HG02759 (cell line): ENCODE measurements at regions not wholly inside any gene's neighbourhood (a gene's known extent, or its start where the extent isn't known, plus 50 kb on each side); places are given as distances from the start of the nearest gene placed in this dataset.

ENCODE experiments used
- ATAC-seq: cut with Tn5 transposase; IDR thresholded peaks from one replicate; pipeline ENCODE4 v1.9.1; 2021; ENCODE audit warnings: mild to moderate bottlenecking, moderate library complexity; ENCODE audit not compliant: unreplicated experiment

DNA sequence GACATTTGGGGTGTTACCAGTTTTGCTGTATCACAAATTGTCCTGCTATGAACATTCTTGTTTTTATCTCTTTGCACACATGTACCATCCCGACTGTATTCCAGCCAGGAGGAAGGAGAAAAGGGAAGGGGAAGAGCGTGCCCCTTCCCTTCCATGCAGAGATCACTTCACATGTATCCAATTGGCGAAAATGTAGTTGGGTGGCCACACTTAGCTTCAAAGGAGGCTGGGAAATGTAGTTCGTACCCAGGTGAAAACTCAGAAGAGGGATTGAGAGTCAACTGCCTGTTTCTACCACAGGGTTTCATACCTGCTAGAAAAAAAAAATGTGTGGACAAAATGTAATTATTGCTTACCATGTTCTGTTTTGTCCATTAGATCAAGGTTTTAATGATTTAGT lies 189.1 kb upstream of the PELI2 start:
- no peak for ATAC-seq

DNA sequence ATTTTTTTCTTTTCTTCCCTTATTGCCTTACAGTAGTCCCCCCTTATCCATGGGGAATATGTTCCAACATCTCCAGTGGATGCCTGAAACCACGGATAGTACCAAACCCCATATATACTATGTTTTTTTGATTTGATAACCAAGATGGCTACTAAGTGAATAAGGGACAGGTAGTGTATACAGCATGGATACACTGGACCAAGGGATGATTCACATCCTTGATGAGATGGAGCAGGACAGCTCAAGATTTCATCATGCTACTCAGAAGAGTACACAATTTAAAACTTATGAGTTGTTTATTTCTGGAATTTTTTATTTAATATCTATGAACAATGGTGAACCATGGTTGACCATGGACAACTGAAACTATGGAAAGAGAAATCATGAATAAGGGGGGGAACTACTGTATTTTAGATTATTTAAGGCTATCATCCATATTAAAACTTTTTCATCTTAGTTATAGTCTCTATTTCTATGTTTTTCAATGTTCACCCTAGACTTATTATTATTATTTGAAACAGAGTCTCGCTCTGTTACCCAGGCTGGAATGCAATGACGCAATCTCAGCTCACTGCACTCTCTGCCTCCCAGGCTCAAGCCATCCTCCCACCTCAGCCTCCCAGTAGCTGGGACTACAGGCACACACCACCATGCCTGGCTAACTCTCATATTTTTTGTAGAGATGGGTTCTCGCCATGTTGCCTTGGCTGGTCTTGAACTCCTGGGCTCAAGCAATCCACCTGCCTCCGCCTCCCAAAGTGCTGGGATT lies 188.0 kb upstream of the PELI2 start:
- ATAC-seq, result no peak

DNA sequence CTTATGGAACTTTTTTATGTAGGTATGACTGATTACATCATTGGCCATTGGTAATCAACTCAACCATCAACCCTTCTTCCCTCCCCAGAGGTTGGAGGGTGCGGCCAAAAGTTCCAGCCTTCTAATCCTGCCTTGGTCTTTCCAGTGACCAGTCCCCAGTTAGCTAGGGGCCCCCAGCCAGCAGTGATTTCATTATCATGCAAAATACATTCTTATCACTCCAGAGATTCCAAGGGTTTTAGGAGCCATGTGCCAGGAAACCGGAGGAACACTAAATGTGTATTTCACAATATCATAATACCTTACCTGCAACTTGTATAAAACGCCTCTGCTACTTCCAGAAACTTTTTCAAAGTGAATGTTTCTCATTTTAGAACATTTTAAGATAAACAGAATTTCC lies 181.5 kb upstream of the PELI2 start:
- ATAC-seq, result no peak

DNA sequence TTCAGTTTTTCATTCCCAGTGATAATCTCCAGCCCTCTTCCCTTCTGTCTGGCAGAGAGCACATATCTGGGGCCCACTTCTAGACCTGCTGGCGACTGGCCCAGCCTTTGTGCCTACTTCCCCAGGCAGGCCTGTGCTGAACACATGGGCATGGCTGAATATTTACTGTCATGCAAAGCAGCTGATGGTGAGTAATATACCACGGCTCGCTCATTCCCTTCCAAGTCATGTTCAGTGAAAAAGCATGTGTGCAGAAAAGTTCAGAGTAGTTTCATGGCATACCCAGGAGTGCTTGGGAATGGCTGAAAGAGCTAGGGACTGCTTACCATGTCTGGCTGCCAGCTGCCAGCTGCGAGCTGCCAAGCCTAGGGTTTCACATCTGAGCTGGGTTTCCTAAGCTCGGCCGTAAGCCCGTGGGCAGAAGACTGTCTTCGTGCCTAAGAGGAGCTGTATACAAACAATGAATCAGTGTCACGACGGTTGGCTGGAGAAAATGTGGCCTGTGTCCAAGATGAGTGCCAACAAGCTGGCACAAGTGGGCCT lies 179.9 kb upstream of the PELI2 start:
- no peak for ATAC-seq

DNA sequence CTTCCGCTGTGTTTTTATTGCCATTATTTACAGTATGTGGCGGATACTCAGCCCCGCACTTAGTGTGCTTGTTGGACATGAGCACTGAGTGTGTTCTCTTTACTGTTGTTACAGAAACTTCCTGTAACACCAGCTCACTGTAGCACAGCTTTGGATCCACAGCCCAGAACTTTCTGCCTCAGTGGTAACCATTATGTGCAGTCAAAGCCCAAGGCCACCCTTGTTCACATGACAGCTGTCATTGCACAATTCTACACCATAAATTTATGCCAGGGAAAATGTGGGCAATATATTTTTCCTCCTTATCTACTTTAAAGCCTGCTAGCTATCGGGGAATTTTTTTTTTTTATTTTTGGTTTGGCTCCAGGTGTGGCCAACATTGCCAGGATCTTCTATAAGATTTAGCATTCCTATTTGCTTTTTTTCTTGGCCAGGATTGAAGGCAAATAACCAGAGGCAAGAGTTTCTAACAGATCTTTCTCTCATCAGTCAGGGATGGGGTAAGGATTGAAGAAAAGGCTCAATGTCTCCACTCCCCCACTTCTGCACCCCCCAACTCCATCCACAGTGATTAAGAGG lies 176.0 kb upstream of the PELI2 start:
- ATAC-seq, result no peak

DNA sequence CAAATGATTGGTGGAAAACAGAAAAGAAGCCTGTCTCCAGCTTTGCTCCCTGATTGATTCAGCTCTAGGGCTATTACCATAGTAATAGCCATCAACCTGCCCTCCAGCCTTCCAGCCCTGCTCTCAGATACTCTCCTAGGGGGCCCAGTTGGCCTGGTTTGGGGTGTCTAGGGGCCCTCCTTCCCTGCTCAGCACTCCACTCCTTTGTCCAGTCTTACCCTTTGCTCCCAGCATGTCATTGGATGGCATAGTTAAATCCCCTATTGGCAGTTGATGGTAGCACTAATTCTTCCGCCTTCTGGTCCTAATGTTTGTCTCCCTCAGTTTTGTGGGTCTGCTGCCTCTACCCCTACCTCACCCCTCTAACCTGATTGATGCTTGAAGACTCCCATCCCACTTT lies 175.4 kb upstream of the PELI2 start:
- ATAC-seq, result no peak

DNA sequence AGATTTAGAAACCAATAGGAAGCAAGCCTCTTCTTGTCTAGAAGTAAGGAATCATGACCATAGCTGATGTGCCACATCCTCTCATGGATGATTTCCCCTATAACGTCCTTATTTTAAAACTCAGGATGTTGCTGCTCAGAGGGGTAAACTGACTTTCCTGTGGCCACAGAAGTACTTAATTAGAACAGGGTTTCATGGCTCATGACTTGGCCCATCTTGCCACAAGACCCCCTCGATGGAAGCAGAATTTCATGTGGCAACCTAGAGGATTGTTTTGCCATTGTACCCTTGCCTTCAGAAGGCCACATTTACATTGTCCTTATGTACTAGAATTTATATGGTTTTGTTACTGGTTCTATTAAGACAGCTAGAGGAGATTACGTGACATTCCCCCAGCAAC lies 173.5 kb upstream of the PELI2 start:
- no peak for ATAC-seq

DNA sequence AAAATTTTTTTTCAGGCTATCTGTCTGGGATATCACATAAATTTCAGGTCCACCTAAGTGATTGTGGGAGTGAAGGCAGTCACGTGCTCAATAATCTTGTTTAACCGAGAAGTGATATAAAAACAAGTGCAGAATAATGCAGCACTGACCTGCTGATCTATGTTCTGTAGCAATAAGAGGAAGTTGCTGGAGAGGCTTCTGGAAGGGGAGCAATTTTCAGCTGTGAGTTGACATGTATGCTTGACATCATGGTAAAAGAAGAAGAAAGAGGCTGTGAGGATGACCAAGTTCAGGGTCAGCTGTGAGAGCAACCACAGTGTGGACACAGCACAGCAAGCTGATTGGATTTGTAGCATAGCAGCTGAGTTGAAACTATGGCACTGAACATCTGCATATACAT lies 172.0 kb upstream of the PELI2 start:
- no peak for ATAC-seq

DNA sequence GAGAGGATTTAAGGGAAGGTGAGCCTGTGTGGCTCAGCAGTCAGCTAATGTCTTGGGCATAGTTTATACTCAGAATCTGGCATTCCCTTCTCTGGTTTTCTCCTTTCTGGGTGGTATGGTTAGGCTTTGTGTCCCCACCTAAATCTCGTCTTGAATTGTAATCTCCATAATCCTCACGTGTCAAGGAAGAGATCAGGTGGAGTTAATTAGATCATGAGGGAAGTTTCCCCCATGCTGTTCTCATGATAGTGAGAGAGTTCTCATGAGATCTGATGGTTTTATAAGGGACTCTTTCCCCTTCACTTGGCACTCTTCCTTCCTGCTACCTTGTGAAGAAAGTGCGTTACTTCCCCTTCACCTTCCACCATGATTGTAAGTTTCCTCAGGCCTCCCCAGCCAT lies 169.8 kb upstream of the PELI2 start:
- no peak for ATAC-seq

DNA sequence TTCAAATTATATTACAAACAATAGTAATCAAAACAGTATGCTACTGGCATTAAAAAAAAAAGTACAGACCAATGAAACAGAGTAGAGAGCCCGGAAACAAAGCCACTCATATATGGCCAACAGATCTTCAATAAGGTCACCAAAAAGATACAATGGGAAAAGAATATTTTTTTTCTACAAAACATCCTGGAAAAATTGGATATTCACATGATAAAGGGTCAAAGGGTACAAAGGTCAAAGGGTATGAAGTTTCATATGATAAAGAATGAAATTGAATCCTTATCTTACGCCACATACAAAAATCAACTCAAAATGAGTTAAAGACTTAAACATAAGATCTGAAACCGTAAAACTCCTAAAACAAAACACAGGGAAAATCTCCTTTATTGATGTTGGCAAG lies 168.5 kb upstream of the PELI2 start:
- ATAC-seq, result no peak

DNA sequence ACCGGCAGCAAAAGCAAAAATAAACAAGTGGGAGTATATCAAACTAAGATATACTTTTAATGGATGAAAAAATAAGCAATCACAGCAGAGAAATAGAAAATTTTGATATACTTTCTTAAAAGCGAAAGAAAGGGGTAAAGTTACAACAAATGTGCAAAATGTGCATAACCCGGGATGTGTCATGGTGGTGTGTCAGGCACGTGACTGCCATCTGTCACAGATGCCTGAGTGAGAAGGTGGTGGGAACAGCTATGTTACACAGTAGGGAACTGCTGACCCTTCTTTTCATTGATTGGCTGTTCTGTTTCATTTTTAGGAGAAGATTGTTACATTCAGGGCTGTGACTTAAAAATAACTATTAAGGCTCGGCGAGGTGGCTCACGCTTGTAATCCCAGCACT lies 168.1 kb upstream of the PELI2 start:
- no peak for ATAC-seq

DNA sequence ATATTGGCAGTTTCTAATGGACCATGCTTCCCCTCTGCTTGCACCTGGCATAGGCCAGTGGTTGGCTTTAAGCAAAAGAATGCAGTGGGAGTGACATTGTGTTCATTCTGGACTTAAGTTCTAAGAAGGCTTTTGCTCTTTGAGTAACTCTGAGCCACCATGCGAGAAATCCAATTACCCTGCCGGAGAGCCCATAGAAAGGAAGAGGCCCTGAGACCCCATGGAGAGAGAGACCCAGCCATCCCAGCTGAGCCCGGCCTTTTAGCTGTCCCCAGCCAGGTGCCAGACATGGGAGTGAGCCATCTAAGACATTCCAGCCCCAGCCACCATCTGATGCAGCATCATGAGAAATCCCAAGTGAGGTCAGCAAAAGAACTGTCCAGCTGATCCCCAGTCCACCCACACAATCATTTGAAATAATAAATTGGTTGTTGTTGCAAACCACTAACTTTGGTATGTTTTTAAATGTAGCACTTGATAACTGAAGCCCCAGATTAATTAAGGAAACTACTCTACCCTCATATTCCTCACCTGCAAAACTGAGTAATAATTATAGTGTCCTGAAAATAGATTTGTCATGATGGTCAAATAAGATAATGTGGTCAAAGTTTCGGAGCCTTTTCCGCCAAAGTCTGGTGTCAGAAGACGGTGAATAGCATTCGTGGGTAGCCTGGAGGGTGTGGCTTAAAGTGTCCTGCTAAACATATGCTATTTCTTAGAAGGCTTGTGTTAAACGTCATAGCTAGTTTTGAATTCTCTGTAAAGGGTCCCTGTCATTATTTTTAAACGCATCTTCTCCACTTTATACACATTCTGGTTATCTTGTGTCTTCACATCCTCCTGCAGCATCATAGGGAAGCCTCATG lies 166.6 kb upstream of the PELI2 start:
- no peak for ATAC-seq

DNA sequence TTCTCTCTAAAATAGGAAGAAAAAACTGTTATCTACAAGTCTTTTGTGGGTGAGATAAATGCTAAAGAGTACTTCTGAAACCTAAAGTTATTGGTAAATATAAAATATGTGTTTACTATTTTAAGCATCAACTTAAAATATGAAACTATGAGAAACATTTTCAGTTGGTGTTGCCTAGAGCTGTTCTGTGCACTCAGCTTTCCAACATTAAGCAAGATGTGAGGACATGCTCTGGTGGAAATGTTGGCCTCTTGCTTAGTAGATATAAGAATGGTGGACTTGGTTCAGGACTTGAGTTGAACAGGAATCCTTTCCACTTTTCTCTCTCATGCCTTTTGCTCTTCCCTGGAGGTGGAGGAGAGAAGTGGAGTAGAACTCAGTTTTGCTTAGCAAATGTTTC lies 164.1 kb upstream of the PELI2 start:
- no peak for ATAC-seq

DNA sequence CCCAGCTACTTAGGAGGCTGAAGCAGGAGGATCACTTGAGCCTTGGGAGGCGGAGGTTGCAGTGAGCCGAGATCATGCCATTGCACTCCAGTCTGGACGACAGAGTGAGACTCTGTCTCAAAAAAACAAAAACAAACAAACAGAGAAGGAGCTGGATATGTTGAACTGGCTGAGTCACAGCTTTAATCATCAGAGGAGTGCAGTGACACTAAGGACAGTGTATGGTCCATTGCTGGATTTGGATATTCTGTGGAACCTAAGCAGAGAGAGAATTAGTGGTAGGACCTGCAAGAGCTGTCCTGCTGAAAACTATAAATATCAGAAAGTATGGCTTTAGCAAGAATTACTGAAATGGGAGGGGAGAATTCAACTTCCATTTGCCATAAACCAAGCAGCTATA lies 163.0 kb upstream of the PELI2 start:
- ATAC-seq, result no peak

DNA sequence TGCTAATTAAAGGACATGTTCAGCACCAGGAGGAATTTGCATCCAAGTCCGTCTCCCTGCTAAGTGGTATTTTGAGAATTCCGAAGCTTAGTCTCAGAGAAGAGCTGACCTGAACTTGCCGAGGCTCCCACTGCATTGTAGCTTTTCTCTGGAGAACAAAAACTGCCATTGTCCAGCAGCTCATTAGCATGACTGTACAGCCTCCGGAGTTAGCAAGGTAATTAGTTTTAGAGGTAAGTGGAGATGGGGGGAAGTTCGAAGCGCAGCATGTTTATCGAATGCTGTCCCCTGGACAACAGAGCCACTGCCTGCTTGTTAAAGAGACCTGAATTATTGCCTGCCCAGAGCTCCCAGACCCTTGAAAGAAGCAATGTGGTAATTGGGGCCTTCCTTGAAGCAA lies 160.3 kb upstream of the PELI2 start:
- no peak for ATAC-seq

DNA sequence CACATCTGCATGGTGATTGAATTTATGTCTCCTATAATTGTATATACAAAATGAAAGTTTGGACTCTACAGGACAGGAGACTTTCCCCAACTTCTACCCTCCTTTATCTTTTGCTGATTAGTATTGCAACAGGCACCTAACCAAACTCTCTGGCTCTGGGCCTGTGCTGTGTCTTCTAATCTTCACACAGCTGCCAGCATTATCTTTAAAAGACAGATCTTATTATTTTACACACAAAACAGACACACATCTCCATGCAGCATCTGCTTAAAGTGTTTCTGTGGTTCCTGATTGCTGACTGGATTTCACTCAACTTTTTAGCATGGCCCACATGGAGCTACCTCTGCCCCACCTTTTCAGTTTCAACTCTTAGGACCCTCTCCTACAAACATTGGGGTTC lies 154.9 kb upstream of the PELI2 start:
- ATAC-seq, result no peak

DNA sequence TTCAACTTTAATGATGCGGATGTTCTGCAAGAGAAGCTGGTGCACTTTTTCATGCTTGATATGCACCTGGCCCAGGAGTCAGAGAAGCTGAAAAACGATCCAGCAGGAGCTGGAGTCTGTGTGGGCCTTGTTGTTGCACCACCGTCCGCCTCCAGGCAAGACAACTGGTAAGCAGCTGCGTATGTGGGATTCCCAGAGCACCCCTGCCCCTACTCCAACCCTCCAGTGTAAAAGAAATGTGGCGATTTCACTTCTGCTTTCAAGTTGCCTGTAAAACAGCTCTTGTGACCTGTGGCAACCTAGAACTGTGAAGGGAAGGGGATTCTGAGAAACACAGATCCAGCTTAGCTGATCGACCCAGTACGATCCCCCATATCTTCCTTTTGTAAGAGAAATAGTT lies 154.1 kb upstream of the PELI2 start:
- ATAC-seq, result no peak

DNA sequence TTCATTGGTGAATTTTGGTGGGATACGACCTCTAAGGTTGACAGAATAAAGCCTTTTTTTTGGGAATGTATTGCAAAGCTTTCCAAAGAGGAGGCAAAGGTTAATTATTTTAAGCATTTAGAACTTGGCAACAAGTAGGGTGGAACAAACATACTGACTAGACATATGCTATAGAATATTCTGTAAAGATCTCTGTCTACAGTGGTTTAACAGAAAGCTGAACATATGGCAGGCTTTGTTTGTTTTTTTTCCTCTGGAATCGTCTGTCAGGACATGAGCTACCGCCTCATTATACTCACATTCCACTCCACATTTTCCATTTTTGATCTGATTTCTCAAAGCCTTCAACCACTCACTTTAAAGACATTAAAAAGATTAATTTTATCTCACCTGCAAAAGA lies 153.4 kb upstream of the PELI2 start:
- no peak for ATAC-seq

DNA sequence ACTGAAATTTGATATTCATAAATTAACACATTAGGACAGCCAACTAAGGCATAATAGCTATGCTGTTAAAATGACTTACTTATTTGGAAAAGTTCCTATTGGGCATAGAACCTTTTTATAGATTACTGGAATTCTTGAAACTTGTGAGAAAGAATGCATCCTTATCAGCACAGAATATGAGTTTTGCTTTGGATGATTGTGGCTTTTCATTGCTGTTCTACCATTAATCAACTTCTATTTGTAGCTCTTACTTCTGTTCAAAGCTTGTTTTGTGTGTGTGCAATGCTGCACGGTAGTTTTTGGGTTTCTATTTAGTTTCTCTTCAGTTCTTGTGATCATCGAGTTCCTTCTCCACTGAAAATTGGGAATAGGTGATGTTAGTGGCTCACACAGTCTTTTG lies 152.4 kb upstream of the PELI2 start:
- no peak for ATAC-seq

DNA sequence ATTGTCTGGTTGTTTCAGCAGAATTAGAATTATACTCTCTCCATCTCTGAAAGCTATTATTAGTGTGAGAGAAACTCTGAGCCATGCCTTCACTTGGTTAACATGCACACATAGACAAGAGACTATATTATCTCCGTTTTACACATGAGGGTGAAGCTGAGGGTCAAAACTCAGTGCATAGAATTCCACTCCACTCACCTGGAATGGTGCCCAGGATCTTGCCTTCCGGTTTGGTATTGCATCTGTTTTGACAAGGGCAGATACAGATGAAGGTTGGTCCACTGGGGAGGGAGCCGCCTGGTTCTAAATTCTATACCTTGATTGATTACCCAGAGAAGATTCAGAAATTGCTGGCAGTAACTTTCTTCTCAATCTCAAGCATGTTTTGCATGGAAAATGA lies 149.5 kb upstream of the PELI2 start:
- ATAC-seq, result no peak

DNA sequence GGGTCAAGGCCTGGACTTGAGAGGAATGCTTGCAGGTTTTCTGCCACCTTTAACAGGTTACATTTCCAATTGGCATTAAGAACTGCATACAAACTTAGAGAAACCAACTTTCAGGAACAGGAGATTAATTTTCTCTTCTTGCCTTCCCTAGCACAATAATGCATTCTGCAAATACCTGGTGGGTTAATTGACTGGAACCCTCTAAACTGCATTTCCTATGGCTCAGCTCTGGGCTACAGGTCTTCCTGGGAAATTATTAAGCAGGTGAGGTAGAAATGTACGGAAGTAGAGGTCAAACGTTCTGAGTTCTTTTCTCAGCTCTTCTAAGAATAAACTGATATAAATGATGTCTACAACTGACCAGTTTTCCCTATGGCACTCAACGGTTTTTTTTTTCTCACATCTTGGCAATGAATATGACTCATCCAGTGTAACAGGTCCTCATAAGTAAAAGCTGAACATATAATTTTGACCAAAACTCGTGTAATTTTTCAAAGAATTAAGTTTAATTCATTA lies 144.9 kb upstream of the PELI2 start:
- no peak for ATAC-seq
